AG10803 (cell line): ENCODE measurements at regions not wholly inside any gene's neighbourhood (a gene's known extent, or its start where the extent isn't known, plus 50 kb on each side); places are given as distances from the start of the nearest gene placed in this dataset.

Experiments used
- DNase-seq: peaks from one replicate; pipeline ENCODE4 v3.0.0; 2010; ENCODE audit warnings: low read depth
- H3K4me3 ChIP-seq: 2 replicates; pipeline ENCODE4 v1.5.1; 2011; ENCODE audit warnings: mild to moderate bottlenecking, low read length, control low read depth
- CTCF ChIP-seq: conservative IDR thresholded peaks from 2 replicates; pipeline ENCODE4 v1.5.1; 2011; ENCODE audit warnings: mild to moderate bottlenecking, low read length, control low read depth, inconsistent platforms

- TF ChIP-seq CTCF: no peak
- no peak overlapping the region for H3K4me3 ChIP-seq
- no peak for DNase-seq
Measured at GRCh38 chr3:116981089-116981488, 271.5 kb downstream of the TUSC7 start.

- TF ChIP-seq CTCF: no peak
- no peak for DNase-seq
- H3K4me3 ChIP-seq: no peak overlapping the region
Measured at GRCh38 chr3:116984301-116984700, 274.7 kb downstream of the TUSC7 start.

DNA sequence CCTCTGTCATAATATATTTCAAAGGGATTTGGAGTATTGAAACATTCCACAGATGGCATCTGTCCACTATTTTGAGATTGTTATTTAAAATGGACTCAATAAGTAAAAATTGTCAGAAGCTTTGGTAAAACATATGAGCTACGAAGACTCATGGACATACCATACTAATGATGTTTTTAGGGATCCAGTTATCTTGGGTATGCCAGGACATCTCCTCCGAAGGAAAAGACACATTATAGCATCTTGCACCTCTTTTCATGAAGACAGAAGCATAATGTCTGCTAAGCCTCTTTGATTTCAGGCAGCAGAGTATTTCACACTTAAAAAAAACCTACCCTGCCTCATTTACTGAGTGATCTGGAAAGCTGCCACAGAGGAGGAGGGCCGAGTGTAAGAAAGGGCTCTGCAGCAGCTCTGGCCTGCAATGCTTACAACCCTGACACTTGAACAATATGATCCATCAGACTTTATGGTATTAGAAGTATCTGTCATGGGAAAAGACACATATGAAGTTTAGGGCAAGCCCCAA, 284.8 kb downstream of the TUSC7 start:
- H3K4me3 ChIP-seq: no peak overlapping the region
- TF ChIP-seq CTCF: no peak
- no peak for DNase-seq

- DNase-seq: no peak
- no peak for TF ChIP-seq CTCF
- H3K4me3 ChIP-seq: no peak overlapping the region
Measured at GRCh38 chr3:117003501-117003900, 293.9 kb downstream of the TUSC7 start.

GRCh38 chr3:117005274-117005673, 295.7 kb downstream of the TUSC7 start:
- H3K4me3 ChIP-seq: no peak overlapping the region
- DNase-seq: no peak
- TF ChIP-seq CTCF: no peak

DNA sequence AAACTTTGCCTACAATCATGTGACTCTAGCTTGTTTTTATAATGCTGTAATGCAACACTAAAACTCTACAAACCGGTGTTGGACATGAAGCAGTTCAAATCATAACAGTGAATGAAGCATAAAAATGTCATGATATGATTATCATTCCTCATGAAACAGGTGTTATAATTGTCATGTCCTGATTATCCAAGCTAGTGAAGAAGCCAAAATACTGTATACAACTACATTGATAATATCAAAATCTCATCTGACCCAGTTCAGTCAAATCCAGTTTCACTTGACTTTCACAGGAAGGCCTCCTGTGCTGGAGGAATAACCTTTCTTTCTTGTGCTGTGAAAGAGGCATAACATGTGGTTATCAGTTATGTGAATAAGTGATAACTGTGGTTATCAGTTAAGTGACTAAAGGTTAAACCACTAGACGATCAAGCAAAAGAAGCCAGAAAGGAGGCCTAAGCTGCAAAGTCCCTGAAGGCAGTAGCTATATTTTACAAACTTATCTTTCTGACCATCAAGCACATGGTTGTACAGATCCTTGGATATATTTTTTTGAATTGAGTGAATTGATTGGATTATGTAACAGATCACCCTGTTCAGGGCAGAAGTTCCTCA, 296.4 kb downstream of the TUSC7 start:
- no peak for DNase-seq
- no peak for TF ChIP-seq CTCF
- H3K4me3 ChIP-seq: no peak overlapping the region

DNA sequence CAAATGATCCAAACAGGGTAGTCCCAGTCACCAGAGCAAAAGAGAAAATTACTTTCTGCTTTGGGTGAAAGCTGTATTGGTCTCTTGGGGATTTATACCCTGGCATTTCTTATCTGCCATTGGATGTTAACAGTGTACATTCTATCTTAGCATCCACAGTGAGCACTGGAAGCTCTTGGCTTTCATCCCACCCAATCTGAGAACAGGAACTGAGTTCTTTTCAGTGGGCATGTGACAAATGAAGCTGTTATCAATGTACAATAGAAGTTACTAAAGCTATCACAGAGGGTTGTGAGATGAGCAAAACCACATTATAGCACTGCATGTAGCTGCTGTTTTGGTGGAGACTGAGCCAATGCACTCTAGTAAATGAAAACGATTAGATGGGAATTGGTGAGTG, 300.7 kb downstream of the TUSC7 start:
- TF ChIP-seq CTCF: no peak

More for the DNA sequence above, 300.7 kb downstream of the TUSC7 start:
- DNase-seq: no peak
- no peak overlapping the region for H3K4me3 ChIP-seq
